HEK293T (cell line): ENCODE measurements at regions not wholly inside any gene's neighbourhood (a gene's known extent, or its start where the extent isn't known, plus 50 kb on each side); places are given as distances from the start of the nearest gene placed in this dataset.
"Not testable (repeated sequence)": the region's sequence is repeated elsewhere in the genome, so short reads cannot be mapped to it uniquely, and the experiment has no call there.

Experiments used
- CTCF ChIA-PET: fragments of 350-600 bp; formaldehyde crosslinking; extraction: SDS; loops from one replicate; lab custom pipeline; 2021; ENCODE audit warnings: antibody characterized with exemption, inconsistent platforms; lab: Yijun Ruan, JAX
- POLR2A ChIA-PET: fragments of 350-600 bp; formaldehyde crosslinking; extraction: SDS; loops from one replicate; lab custom pipeline; 2020; ENCODE audit warnings: antibody characterized with exemption, inconsistent platforms; lab: Yijun Ruan, JAX
- DNase-seq: peaks from one replicate; pipeline ENCODE4 v3.0.0; 2012; ENCODE audit warnings: mixed read lengths; ENCODE audit errors: extremely low spot score
- ARNT ChIP-seq: fragments of 450-650 bp; IDR thresholded peaks from 2 replicates; pipeline ENCODE4 v1.6.1; 2017; ENCODE audit warnings: mild to moderate bottlenecking
- BHLHE40 ChIP-seq: fragments of 450-650 bp; IDR thresholded peaks from 2 replicates; pipeline ENCODE4 v1.6.1; 2016; ENCODE audit warnings: mild to moderate bottlenecking, moderate library complexity, borderline replicate concordance
- CTBP1 ChIP-seq: fragments of 450-650 bp; IDR thresholded peaks from 2 replicates; pipeline ENCODE4 v1.6.1; 2016; ENCODE audit warnings: borderline replicate concordance
- ELF4 ChIP-seq: fragments of 450-650 bp; IDR thresholded peaks from 2 replicates; pipeline ENCODE4 v1.6.1; 2017; ENCODE audit warnings: antibody characterized with exemption
- FOXA1 ChIP-seq: fragments of 450-650 bp; IDR thresholded peaks from 2 replicates; pipeline ENCODE4 v1.6.1; 2016; ENCODE audit warnings: mild to moderate bottlenecking
- FOXK2 ChIP-seq: fragments of 450-650 bp; IDR thresholded peaks from 2 replicates; pipeline ENCODE4 v1.6.1; 2016; ENCODE audit warnings: mild to moderate bottlenecking
- FOXM1 ChIP-seq: fragments of 450-650 bp; IDR thresholded peaks from 2 replicates; pipeline ENCODE4 v1.6.1; 2017; ENCODE audit warnings: mild to moderate bottlenecking, borderline replicate concordance
- HDGF ChIP-seq: fragments of 450-650 bp; IDR thresholded peaks from 2 replicates; pipeline ENCODE4 v1.6.1; 2017; ENCODE audit warnings: antibody characterized with exemption, borderline replicate concordance
- L3MBTL2 ChIP-seq: fragments of 450-650 bp; conservative IDR thresholded peaks from 2 replicates; pipeline ENCODE4 v1.6.1; 2016; ENCODE audit warnings: mild to moderate bottlenecking
- LEF1 ChIP-seq: fragments of 450-650 bp; IDR thresholded peaks from 2 replicates; pipeline ENCODE4 v1.6.1; 2017; ENCODE audit warnings: mild to moderate bottlenecking, borderline replicate concordance
- NFRKB ChIP-seq: fragments of 450-650 bp; IDR thresholded peaks from 2 replicates; pipeline ENCODE4 v1.6.1; 2016; ENCODE audit warnings: mild to moderate bottlenecking, moderate library complexity
- SP1 ChIP-seq: fragments of 450-650 bp; IDR thresholded peaks from 2 replicates; pipeline ENCODE4 v1.6.1; 2017
- SUZ12 ChIP-seq: fragments of 450-650 bp; IDR thresholded peaks from 2 replicates; pipeline ENCODE4 v1.6.1; 2016; ENCODE audit warnings: mild to moderate bottlenecking
- TARDBP ChIP-seq: fragments of 450-650 bp; IDR thresholded peaks from 2 replicates; pipeline ENCODE4 v1.6.1; 2016
- ZNF384 ChIP-seq: fragments of 450-650 bp; IDR thresholded peaks from 2 replicates; pipeline ENCODE4 v1.6.1; 2016
- TF ChIP-seq, protein P1 (sequence below): fragments of 450-650 bp; IDR thresholded peaks from 2 replicates; pipeline ENCODE4 v1.6.1; 2016

- TF ChIP-seq SUZ12 (no peak), CTBP1 (no peak), ELF4 (no peak), ZNF384 (no peak), FOXK2 (no peak), BHLHE40 (no peak), SP1 (no peak), LEF1 (no peak), HDGF (no peak), ARNT (no peak), L3MBTL2 (no peak)
- TF ChIP-seq, protein P1, sequence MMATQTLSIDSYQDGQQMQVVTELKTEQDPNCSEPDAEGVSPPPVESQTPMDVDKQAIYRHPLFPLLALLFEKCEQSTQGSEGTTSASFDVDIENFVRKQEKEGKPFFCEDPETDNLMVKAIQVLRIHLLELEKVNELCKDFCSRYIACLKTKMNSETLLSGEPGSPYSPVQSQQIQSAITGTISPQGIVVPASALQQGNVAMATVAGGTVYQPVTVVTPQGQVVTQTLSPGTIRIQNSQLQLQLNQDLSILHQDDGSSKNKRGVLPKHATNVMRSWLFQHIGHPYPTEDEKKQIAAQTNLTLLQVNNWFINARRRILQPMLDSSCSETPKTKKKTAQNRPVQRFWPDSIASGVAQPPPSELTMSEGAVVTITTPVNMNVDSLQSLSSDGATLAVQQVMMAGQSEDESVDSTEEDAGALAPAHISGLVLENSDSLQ = no peak
- POLR2A ChIA-PET = no interaction called here
- no peak for DNase-seq
- CTCF ChIA-PET = interaction anchor here (0.7 kb wide), 1 partner anchor 560 kb away, joined by 4 read pairs; no protein-coding TSS in a partner anchor
Measured at GRCh38 chr18:66916834-66917233, 312.9 kb upstream of the CDH19 start.

- TF ChIP-seq BHLHE40 (no peak), ARNT (no peak), ZNF384 (no peak), SP1 (no peak), L3MBTL2 (no peak), TARDBP (no peak), NFRKB (no peak), FOXK2 (no peak), LEF1 (no peak), FOXM1 (no peak), SUZ12 (no peak), CTBP1 (no peak), FOXA1 (no peak), HDGF (no peak), ELF4 (no peak)
- TF ChIP-seq, protein P1 = no peak
- CTCF ChIA-PET = no interaction called here
- no peak for DNase-seq
- POLR2A ChIA-PET = no interaction called here
Measured at GRCh38 chr18:66900837-66901236, 296.9 kb upstream of the CDH19 start.

DNA sequence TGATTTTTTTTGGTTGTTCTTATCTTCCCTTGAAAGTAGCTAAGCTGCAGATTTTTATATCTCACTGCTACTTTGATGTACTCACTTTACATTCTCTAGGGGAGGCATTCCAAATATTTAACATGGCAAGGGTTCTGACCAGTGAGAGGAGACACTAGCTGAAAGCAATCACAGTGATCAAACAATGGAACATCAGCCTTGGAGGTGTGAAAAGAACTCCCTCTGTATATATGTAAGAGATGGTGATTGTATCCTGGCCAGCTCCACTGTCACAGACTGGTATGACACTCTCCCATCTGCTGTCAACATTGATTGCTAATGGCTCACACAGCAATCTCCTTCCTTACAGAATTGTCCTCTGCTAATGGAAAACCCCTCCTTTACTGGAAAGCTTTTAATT, 291.7 kb upstream of the CDH19 start:
- TF ChIP-seq FOXA1 (no peak), ZNF384 (no peak), CTBP1 (no peak), NFRKB (no peak), SP1 (no peak)
- POLR2A ChIA-PET = no interaction called here
- CTCF ChIA-PET = no interaction called here
- no peak for DNase-seq

GRCh38 chr18:66894851-66895250, 291.0 kb upstream of the CDH19 start:
- no peak for TF ChIP-seq HDGF
- TF ChIP-seq, protein P1 = no peak
- no peak for TF ChIP-seq LEF1
- no peak for TF ChIP-seq ZNF384
- TF ChIP-seq FOXK2 = no peak
- TF ChIP-seq ELF4 = no peak
- no peak for TF ChIP-seq TARDBP
- no peak for TF ChIP-seq BHLHE40
- TF ChIP-seq SP1 = no peak
- no peak for TF ChIP-seq CTBP1
- no peak for TF ChIP-seq SUZ12
- TF ChIP-seq FOXM1 = no peak
- no peak for TF ChIP-seq ARNT
- no peak for TF ChIP-seq L3MBTL2

DNA sequence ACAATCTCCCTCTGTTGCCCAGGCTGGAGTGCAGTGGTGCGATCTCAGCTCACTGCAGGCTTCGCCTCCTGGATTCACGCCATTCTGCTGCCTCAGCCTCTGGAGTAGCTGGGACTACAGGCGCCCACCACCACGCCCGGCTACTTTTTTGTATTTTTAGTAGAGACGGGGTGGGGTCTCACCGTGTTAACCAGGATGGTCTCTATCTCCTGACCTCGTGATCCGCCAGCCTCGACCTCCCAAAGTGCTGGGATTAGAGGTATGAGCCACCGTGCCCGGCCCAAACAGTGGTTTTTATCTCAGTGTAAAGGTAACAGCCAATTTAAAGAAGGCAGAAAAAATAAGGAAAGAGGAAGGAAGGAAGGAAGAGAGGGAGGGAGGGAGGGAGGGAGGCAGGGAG, 288.5 kb upstream of the CDH19 start:
- POLR2A ChIA-PET, CTCF ChIA-PET, DNase-seq: not testable (repeated sequence)

More at GRCh38 chr18:66894851-66895250, 291.0 kb upstream of the CDH19 start:
- DNase-seq = no peak
- CTCF ChIA-PET = no interaction called here
- POLR2A ChIA-PET = no interaction called here

GRCh38 chr18:66874812-66875474, 271.1 kb upstream of the CDH19 start:
- POLR2A ChIA-PET = no interaction called here
- DNase-seq = no peak
- no peak for TF ChIP-seq L3MBTL2
- TF ChIP-seq FOXK2 = no peak
- TF ChIP-seq BHLHE40 = no peak
- CTCF ChIA-PET = no interaction called here

- CTCF ChIA-PET = no interaction called here
- TF ChIP-seq FOXA1 (no peak), CTBP1 (no peak), HDGF (no peak), TARDBP (no peak), FOXM1 (no peak), ARNT (no peak), LEF1 (no peak), ELF4 (no peak), BHLHE40 (no peak), SUZ12 (no peak), ZNF384 (no peak), SP1 (no peak)
- POLR2A ChIA-PET = no interaction called here
- no peak for DNase-seq
Measured at GRCh38 chr18:66874375-66874774, 270.5 kb upstream of the CDH19 start.
